Transverse colon (tissue), 4 donors: ENCODE measurements at regions not wholly inside any gene's neighbourhood (a gene's known extent, or its start where the extent isn't known, plus 50 kb on each side); places are given as distances from the start of the nearest gene placed in this dataset.

Experiments used
- CTCF ChIP-seq, 5 experiments: fragments of 200-600 bp in 3 of 5; fragments of 450-650 bp in 2 of 5; sonication (generic) in 3 of 5; IDR thresholded peaks; 1 replicate in 2 of 5; 2 replicates in 3 of 5; pipeline ENCODE4 v1.5.1; 2016 to 2017; ENCODE audit warnings: antibody characterized with exemption in 5 of 5, inconsistent platforms in 3 of 5, mild to moderate bottlenecking in 2 of 5, moderate library complexity in 1 of 5
- EP300 ChIP-seq: sonication (generic); formaldehyde crosslinking; IDR thresholded peaks from one replicate; pipeline ENCODE4 v1.6.1; 2017; ENCODE audit warnings: antibody characterized with exemption, low read depth
- POLR2AphosphoS5 ChIP-seq, 3 donors: sonication (generic); formaldehyde crosslinking; IDR thresholded peaks; one replicate each; pipeline ENCODE4 v1.6.1; 2016; ENCODE audit warnings: antibody characterized with exemption in 3 of 3

- no peak for TF ChIP-seq CTCF (IDR thresholded peaks at IDR 0.05)
- TF ChIP-seq POLR2AphosphoS5 (IDR thresholded peaks at IDR 0.05) = no peak
- no peak for TF ChIP-seq EP300
Measured at GRCh38 chr2:126799301-126799700, 99.4 kb upstream of the TEX51 start.
